H1 (cell line): ENCODE measurements at regions not wholly inside any gene's neighbourhood (a gene's known extent, or its start where the extent isn't known, plus 50 kb on each side); places are given as distances from the start of the nearest gene placed in this dataset.

ENCODE experiments used
- CTCF ChIA-PET: fragments of 300-600 bp; sonication (Branson Sonifier 250); formaldehyde crosslinking; loops from one replicate; lab custom pipeline; 2021; ENCODE audit not compliant: partially characterized antibody; lab: Charles Lee
- POLR2A ChIA-PET: fragments of 300-600 bp; sonication (Branson Sonifier 250); formaldehyde crosslinking; loops from one replicate; lab custom pipeline; 2021; ENCODE audit warnings: inconsistent platforms; ENCODE audit not compliant: partially characterized antibody; lab: Charles Lee
- DNase-seq, 2 experiments: peaks; one replicate each; pipeline versions ENCODE4 v3.0.0 to v3.0.0-alpha.2; 2010 to 2022; ENCODE audit warnings: low spot score in 2 of 2, low read depth in 1 of 2, mixed read lengths in 1 of 2
- FAIRE-seq: peaks from 2 replicates; lab custom pipeline; 2011; peaks lifted over from hg19 to GRCh38; lab: Jason Lieb, UNC
- H2AFZ ChIP-seq: 2 replicates; pipeline ENCODE4 v1.8.1; 2012; ENCODE audit warnings: low read length, inconsistent platforms
- H2AK5ac ChIP-seq: 2 replicates; pipeline ENCODE4 v1.6.1; 2013; ENCODE audit warnings: low read depth, low read length
- H2BK120ac ChIP-seq: replicated peaks from 2 replicates; pipeline ENCODE3; 2013; ENCODE audit warnings: low read depth, low read length, inconsistent platforms
- H2BK12ac ChIP-seq: 2 replicates; pipeline ENCODE4 v1.6.1; 2013; ENCODE audit warnings: low read depth, low read length
- H2BK15ac ChIP-seq: 2 replicates; pipeline ENCODE4 v1.6.1; 2013; ENCODE audit warnings: low read length
- H2BK20ac ChIP-seq: 2 replicates; pipeline ENCODE4 v1.6.1; 2013; ENCODE audit warnings: low read length
- H2BK5ac ChIP-seq: 2 replicates; pipeline ENCODE4 v1.6.1; 2013; ENCODE audit warnings: low read depth, low read length
- H3K14ac ChIP-seq: 2 replicates; pipeline ENCODE4 v1.6.1; 2013; ENCODE audit warnings: inconsistent platforms; ENCODE audit not compliant: insufficient read length
- H3K18ac ChIP-seq: 2 replicates; pipeline ENCODE4 v1.6.1; 2013; ENCODE audit warnings: low read length; ENCODE audit errors: extremely low read depth
- H3K23ac ChIP-seq: 2 replicates; pipeline ENCODE4 v1.6.1; 2013; ENCODE audit warnings: inconsistent platforms; ENCODE audit not compliant: insufficient read length
- H3K23me2 ChIP-seq: 2 replicates; pipeline ENCODE4 v1.6.1; 2013; ENCODE audit warnings: low read depth, low read length
- H3K27ac ChIP-seq: 2 replicates; pipeline ENCODE4 v1.6.1; 2011; ENCODE audit warnings: low read depth, low read length, inconsistent platforms
- H3K27me3 ChIP-seq, 4 experiments: replicated peaks in 1 of 4; 1 replicate in 1 of 4; 2 replicates in 3 of 4; pipeline versions ENCODE4 v1.6.1 to v1.8.1; 2011 to 2013; ENCODE audit warnings: low read length in 3 of 4, mild to moderate bottlenecking in 3 of 4, inconsistent platforms in 2 of 4, mixed read lengths in 2 of 4, moderate library complexity in 1 of 4; ENCODE audit not compliant: control insufficient read depth in 3 of 4, insufficient read depth in 3 of 4; ENCODE audit errors: extremely low read depth in 1 of 4
- H3K36me3 ChIP-seq, 4 experiments: 2 replicates each; pipeline versions ENCODE4 v1.6.1 to v1.8.1; 2011 to 2013; ENCODE audit warnings: mild to moderate bottlenecking in 4 of 4, low read length in 3 of 4, moderate library complexity in 2 of 4, control low read depth in 1 of 4, inconsistent platforms in 1 of 4; ENCODE audit not compliant: insufficient read depth in 4 of 4, control insufficient read depth in 2 of 4
- H3K4ac ChIP-seq: replicated peaks from 2 replicates; pipeline ENCODE3; 2013; ENCODE audit warnings: low read length, low read depth, mixed read lengths, inconsistent platforms; ENCODE audit not compliant: insufficient read length
- H3K4me1 ChIP-seq, 4 experiments: replicated peaks in 1 of 4; 1 replicate in 1 of 4; 2 replicates in 3 of 4; pipeline versions ENCODE4 v1.6.1 to v1.8.1; 2011 to 2013; ENCODE audit warnings: low read length in 3 of 4, inconsistent platforms in 2 of 4, mixed read lengths in 1 of 4; ENCODE audit not compliant: insufficient read depth in 4 of 4, control insufficient read depth in 3 of 4
- H3K4me2 ChIP-seq, 2 experiments: 2 replicates each; pipeline versions ENCODE4 v1.6.1 to v1.8.1; 2011 to 2013; ENCODE audit warnings: low read depth in 2 of 2, low read length in 2 of 2, control low read depth in 1 of 2, inconsistent platforms in 1 of 2, mild to moderate bottlenecking in 1 of 2; ENCODE audit not compliant: insufficient read depth in 1 of 2
- H3K4me3 ChIP-seq, 4 experiments: fragments of 200-600, 300-600 bp in 1 of 4; sonication (generic), shearing (Covaris generic), sonication (Bioruptor Twin) in 1 of 4; 2 replicates each; pipeline versions ENCODE4 v1.5.1 to v1.8.1; 2011 to 2016; ENCODE audit warnings: low read length in 4 of 4, low read depth in 3 of 4, control low read depth in 2 of 4, inconsistent platforms in 2 of 4, mild to moderate bottlenecking in 2 of 4, mixed read lengths in 1 of 4, moderate library complexity in 1 of 4; ENCODE audit not compliant: insufficient read depth in 2 of 4; ENCODE audit errors: extremely low read depth in 1 of 4
- H3K56ac ChIP-seq: replicated peaks from 2 replicates; pipeline ENCODE3; 2013; ENCODE audit warnings: low read depth, mild to moderate bottlenecking, mixed read lengths, low read length, inconsistent platforms; ENCODE audit not compliant: insufficient read length
- H3K79me1 ChIP-seq: 2 replicates; pipeline ENCODE4 v1.6.1; 2013; ENCODE audit warnings: low read depth, low read length, control low read depth
- H3K79me2 ChIP-seq, 2 experiments: 2 replicates each; pipeline versions ENCODE4 v1.6.1 to v1.8.1; 2012 to 2013; ENCODE audit warnings: low read length in 2 of 2, mild to moderate bottlenecking in 2 of 2, inconsistent platforms in 1 of 2; ENCODE audit not compliant: insufficient read depth in 2 of 2, control insufficient read depth in 1 of 2
- H3K9ac ChIP-seq, 4 experiments: replicated peaks in 1 of 4; 1 replicate in 1 of 4; 2 replicates in 3 of 4; pipeline versions ENCODE4 v1.6.1 to v1.8.1; 2011 to 2013; ENCODE audit warnings: low read depth in 3 of 4, low read length in 3 of 4, control low read depth in 2 of 4, mild to moderate bottlenecking in 2 of 4, moderate library complexity in 2 of 4, inconsistent platforms in 1 of 4; ENCODE audit errors: extremely low read depth in 1 of 4
- H3K9me3 ChIP-seq, 2 experiments: 2 replicates each; pipeline versions ENCODE4 v1.6.1 to v1.8.1; 2012 to 2013; ENCODE audit warnings: mild to moderate bottlenecking in 2 of 2, moderate library complexity in 2 of 2, control low read depth in 1 of 2, inconsistent platforms in 1 of 2, low read depth in 1 of 2, low read length in 1 of 2, mixed read lengths in 1 of 2; ENCODE audit not compliant: insufficient read depth in 2 of 2
- H4K20me1 ChIP-seq, 2 experiments: replicated peaks in 1 of 2; 2 replicates each; pipeline versions ENCODE3 to v1.8.1; 2011 to 2013; ENCODE audit warnings: inconsistent platforms in 2 of 2, low read length in 2 of 2, mild to moderate bottlenecking in 1 of 2; ENCODE audit not compliant: insufficient read depth in 2 of 2, control insufficient read depth in 1 of 2
- H4K5ac ChIP-seq: 2 replicates; pipeline ENCODE4 v1.6.1; 2013; ENCODE audit warnings: low read length, low read depth, mixed read lengths, inconsistent platforms; ENCODE audit not compliant: insufficient read length
- H4K8ac ChIP-seq: 2 replicates; pipeline ENCODE4 v1.8.0; 2013; ENCODE audit warnings: mild to moderate bottlenecking, moderate library complexity, low read length, inconsistent platforms; ENCODE audit not compliant: insufficient read depth; ENCODE audit errors: extremely low read depth
- H4K91ac ChIP-seq: replicated peaks from 2 replicates; pipeline ENCODE3; 2013; ENCODE audit warnings: low read length, mixed read lengths, inconsistent platforms; ENCODE audit not compliant: insufficient read length
- BCL11A ChIP-seq, 2 experiments: IDR thresholded peaks; one replicate each; pipeline ENCODE4 v1.6.1; 2011; ENCODE audit warnings: low read depth in 2 of 2, low read length in 2 of 2, mild to moderate bottlenecking in 2 of 2
- NANOG ChIP-seq: IDR thresholded peaks from 2 replicates; pipeline ENCODE4 v1.6.1; 2011; ENCODE audit warnings: low read length, low read depth, mild to moderate bottlenecking, inconsistent platforms; ENCODE audit not compliant: insufficient read depth, poor library complexity, severe bottlenecking
- NRF1 ChIP-seq: IDR thresholded peaks from 2 replicates; pipeline ENCODE4 v1.6.1; 2011; ENCODE audit warnings: mild to moderate bottlenecking, low read depth, low read length, improper control_type of control experiment
- PHF8 ChIP-seq: fragments of 200-600 bp; sonication (generic); conservative IDR thresholded peaks from 2 replicates; pipeline ENCODE4 v1.7.1; 2012; ENCODE audit warnings: low read depth, mild to moderate bottlenecking, inconsistent platforms, low read length, moderate library complexity
- RXRA ChIP-seq: IDR thresholded peaks from 2 replicates; pipeline ENCODE4 v1.6.1; 2011; ENCODE audit warnings: low read depth, mild to moderate bottlenecking, low read length, moderate library complexity; ENCODE audit not compliant: insufficient read depth
- SP2 ChIP-seq: IDR thresholded peaks from 2 replicates; pipeline ENCODE4 v1.6.1; 2012; ENCODE audit warnings: mild to moderate bottlenecking, low read length, inconsistent platforms
- SP4 ChIP-seq: IDR thresholded peaks from 2 replicates; pipeline ENCODE4 v1.6.1; 2012; ENCODE audit warnings: low read length, inconsistent platforms
- WGBS, 2 experiments: shearing (Covaris generic) in 1 of 2; methylation state at CpG; one replicate each; pipeline versions ENCODE4 v1.1.6 to v1.1.7; 2013 to 2015; ENCODE audit warnings: low lambda C conversion rate in 2 of 2, mixed read lengths in 2 of 2, inconsistent platforms in 1 of 2, low coverage in 1 of 2, missing lambda C conversion rate in 1 of 2; ENCODE audit not compliant: insufficient replicate concordance in 2 of 2, insufficient coverage in 1 of 2, insufficient read length in 1 of 2; ENCODE audit errors: extremely low coverage in 1 of 2, missing lambda C conversion rate in 1 of 2; 5-methylcytosine and 5-hydroxymethylcytosine counted together
- TF ChIP-seq, protein P1 (sequence below): IDR thresholded peaks from 2 replicates; pipeline ENCODE4 v1.6.1; 2011; ENCODE audit warnings: low read depth, mild to moderate bottlenecking, low read length; ENCODE audit not compliant: insufficient read depth
- TF ChIP-seq, protein P2 (sequence below): IDR thresholded peaks from 2 replicates; pipeline ENCODE4 v1.6.1; 2012; ENCODE audit warnings: inconsistent platforms
- TF ChIP-seq, protein P3 (sequence below), 3 experiments: IDR thresholded peaks; 1 replicate in 2 of 3; 2 replicates in 1 of 3; pipeline versions ENCODE4 v1.5.1 to v1.6.1; 2011; ENCODE audit warnings: low read length in 3 of 3, mild to moderate bottlenecking in 3 of 3, inconsistent platforms in 2 of 3, low read depth in 1 of 3, moderate library complexity in 1 of 3; ENCODE audit not compliant: insufficient read depth in 1 of 3; ENCODE audit errors: control extremely low read depth in 1 of 3

DNA sequence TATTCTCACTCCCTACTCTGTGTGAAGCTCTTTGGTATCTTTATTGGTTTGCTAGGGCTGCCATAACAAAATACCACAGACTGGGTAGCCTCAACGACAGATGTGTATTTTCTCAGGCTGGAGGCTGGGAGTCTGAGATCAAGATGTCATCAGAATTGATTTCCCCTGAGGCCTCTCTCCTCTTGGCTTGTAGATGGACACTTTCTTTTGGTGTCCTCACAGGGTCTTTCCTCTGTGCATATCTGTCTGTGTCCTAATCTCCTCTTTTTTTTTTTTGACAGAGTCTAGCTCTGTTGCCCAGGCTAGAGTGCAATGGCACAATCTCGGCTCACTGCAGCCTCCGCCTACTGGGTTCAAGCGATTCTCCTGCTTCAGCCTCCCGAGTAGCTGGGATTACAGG, 71.4 kb upstream of the KCNJ6 start:
- H3K56ac ChIP-seq: no peak overlapping the region
- H3K27ac ChIP-seq: no peak overlapping the region
- no peaks in the 10 kb centered on the region for H3K79me1 ChIP-seq
- H3K27me3 ChIP-seq: no peaks in the 10 kb centered on the region
- H2BK15ac ChIP-seq: no peak overlapping the region
- 94% methylated on average over 4 of the region's 5 CpGs; no CpG with 5 or more reads in 1 of the 2 experiments for WGBS, 2 experiments
- H2BK20ac ChIP-seq: no peak overlapping the region
- DNase-seq (no peak), FAIRE-seq (no peak)
- no peaks in the 10 kb centered on the region for H3K79me2 ChIP-seq
- no peak overlapping the region for H3K18ac ChIP-seq
- H4K8ac ChIP-seq: no peak overlapping the region
- no peak overlapping the region for H3K4me3 ChIP-seq
- no peak overlapping the region for H2BK5ac ChIP-seq
- H4K20me1 ChIP-seq: no peaks in the 10 kb centered on the region
- H2AFZ ChIP-seq: no peak overlapping the region
- H3K36me3 ChIP-seq: no peaks in the 10 kb centered on the region
- H3K4me2 ChIP-seq: no peak overlapping the region
- no peak overlapping the region for H2AK5ac ChIP-seq
- no peak overlapping the region for H3K14ac ChIP-seq
- H3K4me1 ChIP-seq: no peaks in the 10 kb centered on the region
- ChIA-PET CTCF (interaction anchor here (2.8 kb wide), 1 partner anchor 139 kb away, joined by 8 read pairs; no protein-coding TSS in a partner anchor), POLR2A (no interaction called here)
- H3K4ac ChIP-seq: no peak overlapping the region
- TF ChIP-seq NRF1 (no peak), NANOG (no peak), SP4 (no peak), SP2 (no peak), RXRA (no peak), PHF8 (no peak), BCL11A (IDR thresholded peaks at IDR 0.05; ENCODE audit: low read depth in 2 of 2, low read length in 2 of 2) (no peak)
- TF ChIP-seq, protein P1, sequence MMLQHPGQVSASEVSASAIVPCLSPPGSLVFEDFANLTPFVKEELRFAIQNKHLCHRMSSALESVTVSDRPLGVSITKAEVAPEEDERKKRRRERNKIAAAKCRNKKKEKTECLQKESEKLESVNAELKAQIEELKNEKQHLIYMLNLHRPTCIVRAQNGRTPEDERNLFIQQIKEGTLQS: no peak
- TF ChIP-seq, protein P2, sequence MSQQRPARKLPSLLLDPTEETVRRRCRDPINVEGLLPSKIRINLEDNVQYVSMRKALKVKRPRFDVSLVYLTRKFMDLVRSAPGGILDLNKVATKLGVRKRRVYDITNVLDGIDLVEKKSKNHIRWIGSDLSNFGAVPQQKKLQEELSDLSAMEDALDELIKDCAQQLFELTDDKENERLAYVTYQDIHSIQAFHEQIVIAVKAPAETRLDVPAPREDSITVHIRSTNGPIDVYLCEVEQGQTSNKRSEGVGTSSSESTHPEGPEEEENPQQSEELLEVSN: no peak
- TF ChIP-seq, protein P3, sequence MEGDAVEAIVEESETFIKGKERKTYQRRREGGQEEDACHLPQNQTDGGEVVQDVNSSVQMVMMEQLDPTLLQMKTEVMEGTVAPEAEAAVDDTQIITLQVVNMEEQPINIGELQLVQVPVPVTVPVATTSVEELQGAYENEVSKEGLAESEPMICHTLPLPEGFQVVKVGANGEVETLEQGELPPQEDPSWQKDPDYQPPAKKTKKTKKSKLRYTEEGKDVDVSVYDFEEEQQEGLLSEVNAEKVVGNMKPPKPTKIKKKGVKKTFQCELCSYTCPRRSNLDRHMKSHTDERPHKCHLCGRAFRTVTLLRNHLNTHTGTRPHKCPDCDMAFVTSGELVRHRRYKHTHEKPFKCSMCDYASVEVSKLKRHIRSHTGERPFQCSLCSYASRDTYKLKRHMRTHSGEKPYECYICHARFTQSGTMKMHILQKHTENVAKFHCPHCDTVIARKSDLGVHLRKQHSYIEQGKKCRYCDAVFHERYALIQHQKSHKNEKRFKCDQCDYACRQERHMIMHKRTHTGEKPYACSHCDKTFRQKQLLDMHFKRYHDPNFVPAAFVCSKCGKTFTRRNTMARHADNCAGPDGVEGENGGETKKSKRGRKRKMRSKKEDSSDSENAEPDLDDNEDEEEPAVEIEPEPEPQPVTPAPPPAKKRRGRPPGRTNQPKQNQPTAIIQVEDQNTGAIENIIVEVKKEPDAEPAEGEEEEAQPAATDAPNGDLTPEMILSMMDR (IDR thresholded peaks at IDR 0.05; ENCODE audit: control extremely low read depth in 1 of 3, insufficient read depth in 1 of 3, low read depth in 1 of 3, low read length in 3 of 3): no peak
- no peak overlapping the region for H3K9ac ChIP-seq
- no peak overlapping the region for H2BK120ac ChIP-seq
- no peak overlapping the region for H4K5ac ChIP-seq
- H3K23me2 ChIP-seq: peaks cover 5% of the 10 kb centered on the region; the same call in 1 of the 2 replicates
- H3K9me3 ChIP-seq: no peaks in the 10 kb centered on the region
- H4K91ac ChIP-seq: no peak overlapping the region
- no peak overlapping the region for H2BK12ac ChIP-seq
- no peak overlapping the region for H3K23ac ChIP-seq
